SK-N-MC (cell line): ENCODE measurements at regions not wholly inside any gene's neighbourhood (a gene's known extent, or its start where the extent isn't known, plus 50 kb on each side); places are given as distances from the start of the nearest gene placed in this dataset.

Source experiments
- EZH2 ChIP-seq: fragments of 200-600 bp; sonication (generic); IDR thresholded peaks from one replicate; pipeline ENCODE4 v1.6.1; 2017; ENCODE audit warnings: antibody characterized with exemption
- FOXP2 ChIP-seq: optimal IDR thresholded peaks from 2 replicates; pipeline ENCODE3; 2011; ENCODE audit warnings: mild to moderate bottlenecking, moderate library complexity; ENCODE audit not compliant: insufficient read depth; ENCODE audit errors: extremely low read length, control extremely low read depth
- POLR2AphosphoS5 ChIP-seq: IDR thresholded peaks from 2 replicates; pipeline ENCODE4 v1.6.1; 2012; ENCODE audit warnings: mild to moderate bottlenecking, low read depth, low read length, borderline replicate concordance

- TF ChIP-seq EZH2, result no peak
- TF ChIP-seq POLR2AphosphoS5, result no peak
- TF ChIP-seq FOXP2, result no peak
Observed at GRCh38 chr10:76733441-76733936, 904.1 kb downstream of the KCNMA1 start.
